Type B pancreatic cell (in vitro differentiated cells): ENCODE measurements at regions not wholly inside any gene's neighbourhood (a gene's known extent, or its start where the extent isn't known, plus 50 kb on each side); places are given as distances from the start of the nearest gene placed in this dataset.
A peak's percentile ranks its signal among the peaks of the same experiment; 100 is the strongest.

Source experiments
- DNase-seq: peaks from one replicate; pipeline ENCODE4 v3.0.0; 2021; ENCODE audit warnings: mixed read lengths; ENCODE audit not compliant: unreplicated experiment; ENCODE audit errors: extremely low spot score
- H3K27ac Mint-ChIP-seq: 2 replicates; pipeline ENCODE4 v1.8.0; 2021; ENCODE audit warnings: mild to moderate bottlenecking, mixed read lengths
- H3K27me3 Mint-ChIP-seq: 2 replicates; pipeline ENCODE4 v1.8.0; 2021; ENCODE audit warnings: mixed read lengths
- H3K36me3 Mint-ChIP-seq: 2 replicates; pipeline ENCODE4 v1.8.0; 2021; ENCODE audit warnings: mixed read lengths
- H3K4me1 Mint-ChIP-seq: one replicate; pipeline ENCODE4 v1.8.0; 2021; ENCODE audit warnings: mixed read lengths; ENCODE audit not compliant: unreplicated experiment
- H3K4me3 Mint-ChIP-seq: 2 replicates; pipeline ENCODE4 v1.8.0; 2021; ENCODE audit warnings: mild to moderate bottlenecking, mixed read lengths
- H3K9me3 Mint-ChIP-seq: 2 replicates; pipeline ENCODE4 v1.8.0; 2021; ENCODE audit warnings: mixed read lengths
- CTCF ChIP-seq: fragments of 200-600 bp; sonication (generic); conservative IDR thresholded peaks from 2 replicates; pipeline ENCODE4 v1.5.0; 2021; ENCODE audit warnings: antibody characterized with exemption, mild to moderate bottlenecking

DNA sequence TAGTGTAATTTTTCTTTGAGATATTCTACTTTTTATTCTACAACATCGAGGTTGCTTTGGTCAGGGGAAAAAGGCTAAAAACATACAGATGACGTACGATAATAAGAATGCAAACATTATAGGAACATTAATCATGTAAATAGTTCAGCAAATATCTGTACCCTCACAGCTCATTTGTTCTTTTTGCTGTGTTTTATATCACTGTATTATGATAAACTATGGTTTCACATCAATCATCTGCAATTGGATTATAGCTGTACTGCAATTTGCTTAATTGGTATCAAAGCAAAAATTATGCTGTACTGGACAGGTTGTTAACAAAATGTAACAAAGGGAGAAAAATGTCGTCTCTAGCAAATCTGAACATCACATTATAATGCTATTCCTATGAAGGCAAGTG lies 597.1 kb downstream of the EPHA7 start:
- peaks cover 17% of the 10 kb centered on the region for H3K9me3 Mint-ChIP-seq
- no peak for TF ChIP-seq CTCF
- no peaks in the 10 kb centered on the region for H3K36me3 Mint-ChIP-seq
- DNase-seq = no peak
- H3K4me3 Mint-ChIP-seq = no peak overlapping the region
- no peaks in the 10 kb centered on the region for H3K27me3 Mint-ChIP-seq
- H3K27ac Mint-ChIP-seq = no peak overlapping the region
- H3K4me1 Mint-ChIP-seq = no peaks in the 10 kb centered on the region

GRCh38 chr6:92820601-92821000 lies 598.8 kb downstream of the EPHA7 start:
- Mint-ChIP-seq H3K9me3 (peaks cover 9% of the 10 kb centered on the region), H3K27me3 (no peaks in the 10 kb centered on the region), H3K4me3 (no peak overlapping the region), H3K4me1 (no peaks in the 10 kb centered on the region), H3K36me3 (no peaks in the 10 kb centered on the region), H3K27ac (no peak overlapping the region)
- DNase-seq = no peak
- no peak for TF ChIP-seq CTCF

DNA sequence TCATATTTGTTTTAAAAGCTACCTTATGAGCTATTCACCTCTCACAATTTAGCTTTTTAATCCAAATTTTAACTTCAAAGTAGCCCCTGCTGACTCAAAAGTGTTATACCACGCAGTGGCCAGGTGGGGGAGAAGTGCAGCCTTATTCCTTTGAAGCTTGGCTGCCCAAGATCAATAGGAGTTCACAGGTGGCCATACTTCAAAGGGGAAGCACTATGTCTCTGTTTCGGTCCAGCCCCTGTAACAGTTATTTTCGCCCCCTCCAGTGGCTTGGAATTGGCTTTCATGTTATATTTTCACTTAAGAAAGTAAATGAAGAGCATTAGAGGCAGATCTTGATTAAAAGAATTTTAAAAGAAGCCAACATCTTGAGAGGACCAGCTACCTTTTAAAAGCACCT lies 608.4 kb downstream of the EPHA7 start:
- no peak for DNase-seq
- Mint-ChIP-seq H3K9me3 (no peaks in the 10 kb centered on the region), H3K4me1 (peaks cover 4% of the 10 kb centered on the region), H3K27me3 (no peaks in the 10 kb centered on the region), H3K4me3 (no peak overlapping the region), H3K36me3 (no peaks in the 10 kb centered on the region), H3K27ac (no peak overlapping the region)
- TF ChIP-seq CTCF = peak; percentile 80

DNA sequence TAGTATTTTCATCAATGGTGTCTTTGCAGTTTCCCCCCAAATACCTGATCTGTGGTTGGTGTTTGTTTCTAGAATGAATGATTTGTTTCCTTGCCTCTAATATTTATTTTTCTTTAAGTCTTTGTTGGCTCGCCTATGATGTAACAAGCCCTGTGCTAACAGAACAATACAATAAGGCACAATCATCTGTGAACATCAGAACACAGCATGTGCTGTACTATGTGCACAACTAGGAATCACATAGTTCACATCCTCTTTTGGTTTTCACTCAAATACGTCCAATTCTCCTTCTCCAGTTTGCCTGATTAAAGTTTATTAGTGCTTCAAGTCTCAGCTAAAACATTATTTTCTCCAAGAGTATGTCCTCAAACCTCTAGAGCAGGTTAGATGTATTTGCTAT lies 613.1 kb downstream of the EPHA7 start:
- H3K4me1 Mint-ChIP-seq = peaks cover 4% of the 10 kb centered on the region
- TF ChIP-seq CTCF = no peak
- no peak overlapping the region for H3K27ac Mint-ChIP-seq
- no peaks in the 10 kb centered on the region for H3K27me3 Mint-ChIP-seq
- no peak for DNase-seq
- H3K4me3 Mint-ChIP-seq = no peak overlapping the region
- no peaks in the 10 kb centered on the region for H3K36me3 Mint-ChIP-seq
- H3K9me3 Mint-ChIP-seq = no peaks in the 10 kb centered on the region

GRCh38 chr6:92791403-92791802 lies 628.0 kb downstream of the EPHA7 start:
- Mint-ChIP-seq H3K9me3 (no peaks in the 10 kb centered on the region), H3K36me3 (no peaks in the 10 kb centered on the region), H3K27ac (no peak overlapping the region), H3K4me1 (no peaks in the 10 kb centered on the region), H3K27me3 (no peaks in the 10 kb centered on the region), H3K4me3 (no peak overlapping the region)
- DNase-seq = no peak
- no peak for TF ChIP-seq CTCF

GRCh38 chr6:92790381-92790780 lies 629.0 kb downstream of the EPHA7 start:
- H3K4me1 Mint-ChIP-seq = no peaks in the 10 kb centered on the region
- no peak overlapping the region for H3K4me3 Mint-ChIP-seq
- DNase-seq = no peak
- no peaks in the 10 kb centered on the region for H3K36me3 Mint-ChIP-seq
- no peaks in the 10 kb centered on the region for H3K9me3 Mint-ChIP-seq
- no peaks in the 10 kb centered on the region for H3K27me3 Mint-ChIP-seq
- no peak for TF ChIP-seq CTCF
- no peak overlapping the region for H3K27ac Mint-ChIP-seq
